Activated T-helper 1 cell treated with anti-CD3 and anti-CD28 coated beads, Interleukin-12 subunit alpha, Interleukin-12 subunit beta, Interleukin-2, Interleukin-4 antibody, amounts not matched to agents 30 ng/mL and 10 ng/mL and 1 ng/mL, durations not matched to agents 14 hours and 24 hours and 36 hours (primary cell): ENCODE measurements at regions not wholly inside any gene's neighbourhood (a gene's known extent, or its start where the extent isn't known, plus 50 kb on each side); places are given as distances from the start of the nearest gene placed in this dataset.
A peak's percentile ranks its signal among the peaks of the same experiment; 100 is the strongest.

Experiments
- DNase-seq: peaks from one replicate; pipeline ENCODE4 v3.0.0; 2021; ENCODE audit warnings: low spot score
- H3K27ac Mint-ChIP-seq: one replicate; pipeline ENCODE4 v1.8.0; 2021; ENCODE audit warnings: mild to moderate bottlenecking, mixed read lengths
- H3K27me3 Mint-ChIP-seq: one replicate; pipeline ENCODE4 v1.8.0; 2022; ENCODE audit warnings: mild to moderate bottlenecking, moderate library complexity, mixed read lengths; ENCODE audit not compliant: insufficient read depth
- H3K36me3 Mint-ChIP-seq: one replicate; pipeline ENCODE4 v1.8.0; 2021; ENCODE audit warnings: low read depth, mixed read lengths
- H3K4me1 Mint-ChIP-seq: one replicate; pipeline ENCODE4 v1.8.0; 2021; ENCODE audit warnings: low read depth, mixed read lengths
- H3K4me3 Mint-ChIP-seq: one replicate; pipeline ENCODE4 v1.8.0; 2021; ENCODE audit warnings: mild to moderate bottlenecking, moderate library complexity, mixed read lengths
- H3K9me3 Mint-ChIP-seq: one replicate; pipeline ENCODE4 v1.8.0; 2021; ENCODE audit warnings: mixed read lengths
- intact Hi-C: fragments of 100-400 bp; cut with micrococcal nuclease; formaldehyde crosslinking; loops from one replicate; pipeline ENCODE4 v1.15.1; 2024

DNA sequence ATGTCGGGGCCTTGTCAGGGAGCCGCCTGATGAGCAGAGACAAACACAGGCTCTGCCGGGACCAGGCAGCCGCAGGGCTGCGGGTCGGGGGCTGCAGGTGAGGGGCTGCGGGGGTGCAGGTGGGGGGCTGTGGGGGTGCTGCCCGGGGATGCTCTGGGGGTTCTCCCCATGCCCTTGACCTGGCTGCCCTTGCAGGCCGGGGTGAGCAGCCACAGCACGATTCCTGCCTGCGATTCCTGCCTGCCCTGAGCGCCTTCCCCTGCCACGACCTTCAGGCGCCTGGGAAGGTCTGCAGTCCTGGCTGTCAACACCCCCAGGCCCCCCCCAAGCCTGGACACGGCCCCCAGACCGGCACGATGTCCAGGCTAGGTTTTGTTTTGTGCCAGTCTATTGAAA lies 106.3 kb downstream of the FAM53A start:
- Mint-ChIP-seq H3K4me1 (no peaks in the 10 kb centered on the region), H3K36me3 (no peaks in the 10 kb centered on the region), H3K27ac (no peak overlapping the region), H3K27me3 (no peaks in the 10 kb centered on the region), H3K4me3 (no peak overlapping the region), H3K9me3 (peaks cover 4% of the 10 kb centered on the region)
- intact Hi-C loops = no loop called here
- no peak for DNase-seq

DNA sequence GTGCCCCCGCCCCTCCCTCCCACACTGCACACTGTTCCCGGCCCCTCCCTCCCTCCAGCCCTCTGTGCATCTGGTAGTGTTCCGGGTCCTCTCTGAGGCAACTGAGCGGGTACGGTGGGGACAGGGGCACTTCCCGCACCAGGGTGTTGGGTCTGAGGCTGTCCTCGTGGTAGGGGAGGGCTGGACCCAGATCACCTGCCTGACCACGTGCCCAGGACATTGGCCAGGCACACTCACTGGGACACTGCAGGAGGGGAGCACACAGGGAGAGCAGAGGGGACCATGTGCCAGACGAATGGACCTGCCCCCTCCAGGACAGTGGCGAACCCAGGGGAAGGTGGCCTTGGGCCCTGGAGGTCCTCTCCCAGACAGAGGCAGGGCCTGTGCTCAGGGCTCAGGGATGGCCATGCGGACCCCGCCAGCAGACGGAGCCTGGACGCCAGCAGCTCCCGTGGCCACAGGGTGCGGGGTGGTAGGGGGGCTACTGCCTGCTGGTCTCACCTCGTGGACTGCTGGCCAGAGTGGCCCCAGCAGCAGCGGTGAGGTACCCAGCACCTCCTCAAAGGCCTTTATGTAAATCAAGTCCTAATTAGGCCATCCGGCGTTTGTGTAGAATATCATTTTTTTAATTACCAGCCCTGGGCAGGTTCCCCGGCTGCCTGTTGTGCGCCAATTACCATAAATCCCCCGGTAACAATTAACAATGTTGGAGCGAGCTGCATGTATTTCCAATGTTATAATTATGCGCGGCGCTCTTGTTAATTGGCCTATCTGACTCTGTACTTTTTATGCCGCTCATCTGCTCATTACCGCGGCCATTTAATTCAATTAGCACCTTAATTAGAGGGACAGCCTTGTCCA lies 106.9 kb downstream of the FAM53A start:
- Mint-ChIP-seq H3K27ac (no peak overlapping the region), H3K36me3 (no peaks in the 10 kb centered on the region), H3K4me1 (no peaks in the 10 kb centered on the region), H3K9me3 (peaks cover 4% of the 10 kb centered on the region), H3K4me3 (peak overlapping the region; percentile 54), H3K27me3 (no peaks in the 10 kb centered on the region)
- DNase-seq = no peak
- intact Hi-C loops = no loop called here

DNA sequence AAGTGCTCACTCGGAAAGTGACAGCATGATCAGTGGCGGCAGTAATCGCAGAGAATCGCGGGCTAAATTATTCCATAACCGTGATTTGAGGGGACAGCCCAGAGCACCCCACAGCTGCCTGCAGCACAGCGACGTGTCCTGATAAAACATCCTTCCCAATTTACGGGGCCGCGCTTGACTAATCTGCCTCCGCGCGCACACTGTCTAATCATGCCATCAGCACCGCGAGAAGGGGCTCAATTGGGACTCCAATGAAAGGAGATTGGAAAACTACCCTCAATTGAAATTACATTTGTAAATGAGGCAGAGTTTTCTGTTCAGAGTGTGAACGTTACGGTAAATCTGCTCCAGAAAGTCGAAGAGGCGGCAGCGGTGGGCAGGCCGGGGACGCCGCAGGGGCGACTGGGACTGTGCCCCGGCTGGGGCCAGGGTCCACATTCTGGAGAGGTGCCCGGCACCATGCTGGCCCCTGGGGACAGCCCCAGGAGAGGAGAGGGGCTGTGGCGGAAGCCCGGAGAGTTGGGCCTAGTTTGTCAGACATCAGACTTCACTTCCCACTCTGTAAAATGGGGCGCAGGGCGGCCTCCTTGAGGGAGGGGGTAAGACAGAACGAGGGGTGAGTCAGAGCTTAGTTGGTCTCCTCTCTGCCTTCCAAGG lies 107.7 kb downstream of the FAM53A start:
- H3K36me3 Mint-ChIP-seq = no peaks in the 10 kb centered on the region
- H3K27me3 Mint-ChIP-seq = no peaks in the 10 kb centered on the region
- intact Hi-C loops = no loop called here
- peaks cover 3% of the 10 kb centered on the region for H3K9me3 Mint-ChIP-seq
- peak overlapping the region; percentile 15 for H3K4me3 Mint-ChIP-seq
- H3K27ac Mint-ChIP-seq = no peak overlapping the region
- no peaks in the 10 kb centered on the region for H3K4me1 Mint-ChIP-seq
- no peak for DNase-seq

DNA sequence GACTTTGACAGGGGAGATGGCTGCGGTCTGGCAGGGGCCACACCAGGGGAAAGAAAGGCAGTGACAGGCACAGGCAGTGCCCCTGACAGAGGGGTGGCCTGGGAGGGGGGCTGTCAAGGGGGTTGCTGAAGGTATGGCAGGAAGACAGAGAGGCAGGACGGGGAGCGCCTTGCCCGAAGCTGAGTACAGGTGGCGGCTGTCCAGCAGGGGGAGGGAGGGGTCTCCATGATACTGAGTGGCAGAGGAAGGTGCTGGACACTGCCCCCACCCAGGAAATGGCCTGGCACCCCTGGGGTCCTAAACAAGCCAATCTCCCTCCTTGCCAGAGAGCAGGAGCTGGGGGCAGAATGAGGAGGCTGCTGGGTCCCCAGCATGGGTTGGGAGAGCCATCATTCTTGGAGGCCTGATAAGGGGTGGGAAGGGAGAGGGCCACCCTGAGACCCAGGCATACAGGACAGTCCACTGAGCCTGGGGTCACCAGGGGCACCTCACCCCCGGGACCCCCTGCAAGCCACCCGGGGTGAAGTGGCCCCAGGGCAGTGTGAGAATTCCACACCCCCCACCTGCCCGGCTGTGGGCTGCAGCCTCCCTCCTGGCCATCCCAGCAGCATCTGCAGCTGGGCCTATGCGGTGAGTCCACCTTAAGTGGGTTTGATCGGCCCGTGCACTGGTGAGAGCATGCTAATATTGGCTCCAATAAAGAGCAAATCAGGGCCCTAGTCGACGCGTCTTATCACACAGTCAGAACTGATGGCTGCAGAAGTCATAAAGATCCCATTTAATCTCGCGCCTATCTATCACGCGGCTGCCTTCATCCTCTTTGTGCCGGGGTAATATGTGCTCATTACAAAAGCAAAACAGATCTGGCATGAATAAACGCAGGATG lies 108.5 kb downstream of the FAM53A start:
- Mint-ChIP-seq H3K27ac (no peak overlapping the region), H3K27me3 (no peaks in the 10 kb centered on the region), H3K36me3 (no peaks in the 10 kb centered on the region), H3K4me3 (no peak overlapping the region), H3K4me1 (no peaks in the 10 kb centered on the region), H3K9me3 (no peaks in the 10 kb centered on the region)
- no peak for DNase-seq
- intact Hi-C loops = no loop called here

DNA sequence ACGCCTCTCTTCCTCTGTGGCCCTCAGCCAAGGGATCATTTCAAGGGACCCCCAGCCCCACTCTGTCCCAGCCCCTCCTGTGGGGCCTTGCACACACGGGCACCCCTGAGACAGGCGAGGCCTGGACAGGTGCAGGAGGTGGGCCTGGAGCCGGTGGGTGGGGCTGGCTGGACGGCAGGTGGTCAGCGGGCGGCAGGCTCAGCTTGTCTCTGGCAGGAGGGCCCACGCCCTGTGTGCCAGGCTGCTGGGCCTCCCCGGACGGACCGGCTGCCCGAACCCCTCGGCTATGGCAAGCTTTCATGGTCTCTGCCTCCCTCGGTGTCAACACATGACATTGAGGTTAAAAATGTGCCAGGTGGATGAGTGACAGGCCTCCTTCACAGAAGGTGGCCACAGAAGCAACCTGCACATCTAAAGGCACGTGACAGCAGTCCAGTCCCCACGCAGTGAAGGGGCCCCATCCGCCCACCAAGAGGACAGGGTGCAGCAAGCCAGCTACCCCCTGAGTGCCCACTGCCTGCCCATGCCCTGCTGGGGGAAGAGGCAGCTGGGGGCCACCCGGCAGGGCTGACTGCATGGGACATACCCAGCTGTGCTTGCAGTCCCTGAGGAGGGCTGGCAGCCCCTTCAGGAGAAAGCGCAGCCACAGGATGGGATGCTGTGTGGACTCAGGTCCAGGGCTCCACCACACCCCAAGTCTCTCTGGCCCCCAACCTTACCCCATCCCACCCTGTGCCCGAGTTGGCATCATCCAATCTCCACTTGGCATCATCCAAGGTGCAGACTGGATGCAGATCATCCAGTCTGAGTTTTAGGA lies 109.3 kb downstream of the FAM53A start:
- intact Hi-C loops = no loop called here
- H3K4me1 Mint-ChIP-seq = no peaks in the 10 kb centered on the region
- no peak for DNase-seq
- H3K27me3 Mint-ChIP-seq = no peaks in the 10 kb centered on the region
- no peaks in the 10 kb centered on the region for H3K9me3 Mint-ChIP-seq
- no peak overlapping the region for H3K4me3 Mint-ChIP-seq
- H3K27ac Mint-ChIP-seq = no peak overlapping the region
- no peaks in the 10 kb centered on the region for H3K36me3 Mint-ChIP-seq

DNA sequence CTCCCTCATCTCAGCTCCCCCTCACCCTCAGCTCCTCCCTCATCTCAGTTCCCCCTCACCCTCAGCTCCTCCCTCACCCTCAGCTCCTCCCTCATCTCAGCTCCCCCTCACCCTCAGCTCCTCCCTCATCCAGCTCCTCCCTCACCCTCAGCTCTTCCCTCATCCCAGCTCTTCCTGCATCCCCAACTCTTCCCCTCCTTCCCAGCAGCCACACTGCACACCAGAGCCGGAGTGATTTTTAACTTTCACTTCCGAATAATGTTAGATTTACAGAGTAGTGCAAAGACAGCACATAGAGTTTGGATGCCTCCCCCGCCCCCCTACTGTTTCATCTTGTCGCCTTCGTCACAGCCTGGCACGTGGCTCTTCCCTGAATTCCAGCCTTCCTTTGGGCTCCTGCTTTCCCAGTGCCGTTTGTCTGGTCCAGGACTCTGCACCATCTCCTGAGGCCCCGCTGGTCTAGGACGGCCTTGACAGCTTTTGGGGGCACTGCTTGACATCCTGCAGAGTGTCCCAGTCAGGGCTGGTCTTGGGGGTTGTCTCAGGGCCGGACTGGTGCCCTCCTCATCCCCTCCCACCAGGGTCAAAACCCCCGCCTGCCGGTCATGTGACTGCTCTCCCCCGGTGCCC lies 110.2 kb downstream of the FAM53A start:
- Mint-ChIP-seq H3K9me3 (no peaks in the 10 kb centered on the region), H3K27ac (no peak overlapping the region), H3K36me3 (no peaks in the 10 kb centered on the region), H3K4me3 (no peak overlapping the region), H3K27me3 (no peaks in the 10 kb centered on the region), H3K4me1 (no peaks in the 10 kb centered on the region)
- intact Hi-C loops = no loop called here
- no peak for DNase-seq

DNA sequence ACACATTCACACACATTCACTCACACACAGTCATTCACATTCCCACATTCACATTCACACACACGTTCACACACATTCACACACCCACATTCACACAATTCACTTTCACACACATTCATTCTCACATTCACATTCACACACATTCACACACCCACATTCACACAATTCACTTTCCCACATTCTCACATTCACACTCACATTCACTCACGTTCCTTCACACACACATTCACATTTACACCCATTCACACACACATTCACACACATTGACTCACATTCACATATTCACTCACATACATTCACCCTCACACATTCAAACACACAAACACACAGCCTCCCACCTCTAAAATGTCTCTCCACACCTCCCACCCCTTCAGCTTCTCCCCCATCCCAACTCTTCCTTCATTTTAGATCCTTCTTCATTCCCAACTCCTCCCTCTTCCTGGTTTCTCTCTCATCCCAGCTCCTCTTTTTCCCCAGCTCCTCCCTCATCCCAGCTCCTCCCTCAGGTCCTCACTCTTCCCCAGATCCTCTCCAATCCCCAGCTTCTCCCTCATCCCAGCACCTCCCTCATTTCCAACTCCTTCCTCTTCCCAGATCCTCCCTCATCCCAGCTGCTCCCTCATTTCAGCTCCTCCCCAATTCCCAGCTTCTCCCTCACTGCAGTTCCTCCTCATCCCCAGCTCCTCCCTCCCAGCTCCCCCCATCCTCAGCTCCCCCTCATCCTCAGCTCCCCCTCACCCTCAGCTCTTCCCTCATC lies 111.0 kb downstream of the FAM53A start:
- Mint-ChIP-seq H3K27me3 (no peaks in the 10 kb centered on the region), H3K36me3 (no peaks in the 10 kb centered on the region), H3K4me3 (no peak overlapping the region), H3K27ac (no peak overlapping the region), H3K9me3 (no peaks in the 10 kb centered on the region), H3K4me1 (no peaks in the 10 kb centered on the region)
- no peak for DNase-seq
- intact Hi-C loops = no loop called here

DNA sequence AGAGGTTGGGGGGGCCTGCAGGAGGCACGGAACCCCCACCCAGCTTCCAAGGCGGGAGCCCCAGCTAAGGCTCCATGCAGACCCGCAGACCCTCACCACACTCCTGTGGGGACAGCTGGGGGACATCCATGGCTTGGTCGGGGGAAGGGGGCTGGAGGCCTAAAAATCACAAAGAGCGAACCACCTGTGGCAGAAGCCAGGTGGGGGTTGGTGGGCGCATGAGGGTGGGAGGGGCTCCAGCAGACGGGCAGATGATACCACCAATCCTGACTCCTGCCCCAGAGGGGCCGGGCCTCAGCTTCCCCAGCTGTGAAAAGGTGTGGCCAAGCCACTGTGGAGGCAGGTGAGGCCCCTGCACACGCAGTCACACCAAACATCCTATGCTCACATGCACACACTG lies 111.6 kb downstream of the FAM53A start:
- H3K27me3 Mint-ChIP-seq = no peaks in the 10 kb centered on the region
- H3K9me3 Mint-ChIP-seq = no peaks in the 10 kb centered on the region

DNA sequence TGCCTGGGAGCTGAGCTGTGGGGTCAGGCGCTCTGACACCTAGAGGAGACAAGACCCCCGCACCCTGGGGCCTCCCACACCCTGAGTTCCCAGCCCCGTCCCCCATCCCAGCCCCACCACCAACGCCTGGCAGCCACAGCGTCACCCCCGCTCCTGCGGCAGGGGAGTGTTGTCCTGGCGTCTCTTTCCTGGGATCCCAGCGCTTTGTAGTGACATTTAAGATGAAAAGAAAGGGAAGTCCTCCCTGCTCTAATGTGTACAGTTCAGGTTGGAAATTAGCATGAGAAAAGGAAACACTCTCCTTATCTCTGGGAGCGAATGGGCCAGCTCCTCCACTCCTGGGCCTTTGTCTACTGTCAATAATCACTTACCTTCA lies 112.1 kb downstream of the FAM53A start:
- intact Hi-C loops = no loop called here
- Mint-ChIP-seq H3K4me1 (no peaks in the 10 kb centered on the region), H3K27me3 (no peaks in the 10 kb centered on the region), H3K36me3 (no peaks in the 10 kb centered on the region), H3K27ac (no peak overlapping the region), H3K4me3 (no peak overlapping the region), H3K9me3 (no peaks in the 10 kb centered on the region)
- DNase-seq = no peak

More for the DNA sequence above, 111.6 kb downstream of the FAM53A start:
- Mint-ChIP-seq H3K27ac (no peak overlapping the region), H3K36me3 (no peaks in the 10 kb centered on the region), H3K4me3 (no peak overlapping the region), H3K4me1 (no peaks in the 10 kb centered on the region)
- intact Hi-C loops = no loop called here
- no peak for DNase-seq

DNA sequence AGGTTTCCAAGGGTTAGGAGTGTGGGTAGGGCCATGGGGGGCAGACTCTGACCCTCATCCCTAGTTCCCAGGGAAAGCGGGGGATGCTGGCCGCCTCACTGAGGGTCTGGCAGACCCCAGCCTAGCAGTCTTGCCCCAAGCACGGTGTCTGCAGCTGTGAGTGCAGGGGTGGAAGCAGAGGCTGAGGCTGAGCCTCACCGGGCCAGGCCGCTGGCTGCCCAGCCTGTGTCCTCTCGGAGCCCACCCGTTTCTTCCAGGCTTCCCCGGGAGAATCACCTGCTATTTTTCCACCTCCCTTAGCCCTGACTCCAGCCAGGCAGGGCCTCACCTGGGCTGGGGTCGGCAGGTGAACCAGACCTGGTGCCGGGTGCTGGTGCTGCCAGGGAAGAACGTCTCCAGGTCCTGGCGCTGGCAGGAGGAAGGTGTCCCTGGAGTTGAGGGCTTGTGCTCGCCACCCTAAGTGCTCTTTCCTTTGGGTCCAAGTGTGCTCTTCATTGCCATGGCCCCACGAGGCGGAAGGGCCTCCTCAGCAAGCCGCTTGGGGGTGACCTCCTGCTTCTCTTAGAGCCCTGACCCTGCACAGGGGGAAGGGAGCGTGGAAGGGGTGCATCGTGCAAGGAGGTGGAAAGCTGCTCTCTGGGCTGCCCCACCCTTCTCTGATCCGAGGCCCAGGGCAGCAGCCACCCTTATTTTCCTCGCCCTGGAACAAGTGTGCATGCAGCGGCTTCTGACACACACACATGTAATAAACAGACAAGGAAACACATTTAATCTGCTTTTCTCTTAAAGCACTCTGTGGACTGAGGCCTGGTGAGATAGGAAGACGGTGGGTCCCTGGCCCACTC lies 112.7 kb downstream of the FAM53A start:
- Mint-ChIP-seq H3K27me3 (no peaks in the 10 kb centered on the region), H3K9me3 (no peaks in the 10 kb centered on the region), H3K4me3 (no peak overlapping the region), H3K4me1 (no peaks in the 10 kb centered on the region), H3K27ac (no peak overlapping the region), H3K36me3 (no peaks in the 10 kb centered on the region)
- intact Hi-C loops = no loop called here
- no peak for DNase-seq
